ENCODE measurements at regions not wholly inside any gene's neighbourhood (a gene's known extent, or its start where the extent isn't known, plus 50 kb on each side); places are given as distances from the start of the nearest gene placed in this dataset.

GRCh38 chr18:40197711-40198110 is 1757.3 kb upstream of the PIK3C3 start:
- TF ChIP-seq, protein P1, sequence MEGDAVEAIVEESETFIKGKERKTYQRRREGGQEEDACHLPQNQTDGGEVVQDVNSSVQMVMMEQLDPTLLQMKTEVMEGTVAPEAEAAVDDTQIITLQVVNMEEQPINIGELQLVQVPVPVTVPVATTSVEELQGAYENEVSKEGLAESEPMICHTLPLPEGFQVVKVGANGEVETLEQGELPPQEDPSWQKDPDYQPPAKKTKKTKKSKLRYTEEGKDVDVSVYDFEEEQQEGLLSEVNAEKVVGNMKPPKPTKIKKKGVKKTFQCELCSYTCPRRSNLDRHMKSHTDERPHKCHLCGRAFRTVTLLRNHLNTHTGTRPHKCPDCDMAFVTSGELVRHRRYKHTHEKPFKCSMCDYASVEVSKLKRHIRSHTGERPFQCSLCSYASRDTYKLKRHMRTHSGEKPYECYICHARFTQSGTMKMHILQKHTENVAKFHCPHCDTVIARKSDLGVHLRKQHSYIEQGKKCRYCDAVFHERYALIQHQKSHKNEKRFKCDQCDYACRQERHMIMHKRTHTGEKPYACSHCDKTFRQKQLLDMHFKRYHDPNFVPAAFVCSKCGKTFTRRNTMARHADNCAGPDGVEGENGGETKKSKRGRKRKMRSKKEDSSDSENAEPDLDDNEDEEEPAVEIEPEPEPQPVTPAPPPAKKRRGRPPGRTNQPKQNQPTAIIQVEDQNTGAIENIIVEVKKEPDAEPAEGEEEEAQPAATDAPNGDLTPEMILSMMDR (IDR thresholded peaks at IDR 0.05): no peak
- no peak for TF ChIP-seq EZH2 (IDR thresholded peaks at IDR 0.05)
- TF ChIP-seq EZH2phosphoT487 (IDR thresholded peaks at IDR 0.05): no peak
